ENCODE measurements at regions not wholly inside any gene's neighbourhood (a gene's known extent, or its start where the extent isn't known, plus 50 kb on each side); places are given as distances from the start of the nearest gene placed in this dataset.

GRCh38 chr1:95440511-95440910 lies 206.5 kb downstream of the RWDD3 start:
- Histone ChIP-seq H3K23ac (ENCODE audit: insufficient read length) (no peak overlapping the region), H2AFZ (ENCODE audit: low read length) (no peak overlapping the region), H3K14ac (ENCODE audit: insufficient read length) (no peak overlapping the region), H2BK15ac (ENCODE audit: low read length) (no peak overlapping the region), H3K27ac (ENCODE audit: low read depth, low read length) (no peak overlapping the region), H4K91ac (replicated peaks; ENCODE audit: insufficient read length, low read length) (no peak overlapping the region), H3K9ac (replicated peaks in 1 of 4; ENCODE audit: extremely low read depth in 1 of 4, low read depth in 3 of 4, low read length in 3 of 4) (no peak overlapping the region), H3K27me3 (replicated peaks in 1 of 4; ENCODE audit: control insufficient read depth in 3 of 4, extremely low read depth in 1 of 4, insufficient read depth in 3 of 4, low read length in 3 of 4) (peaks cover 0 to 1% (median 0%) of the 10 kb centered on the region in 4 experiments; a peak in 1 of 7 replicates), H3K4me2 (ENCODE audit: insufficient read depth in 1 of 2, low read depth in 2 of 2, low read length in 2 of 2) (no peak overlapping the region), H2BK5ac (ENCODE audit: low read depth, low read length) (no peak overlapping the region), H3K4me3 (ENCODE audit: extremely low read depth in 1 of 4, insufficient read depth in 2 of 4, low read depth in 3 of 4, low read length in 4 of 4) (no peak overlapping the region), H3K9me3 (ENCODE audit: insufficient read depth in 2 of 2, low read depth in 1 of 2, low read length in 1 of 2) (no peaks in the 10 kb centered on the region), H2BK12ac (ENCODE audit: low read depth, low read length) (no peak overlapping the region), H2BK20ac (ENCODE audit: low read length) (no peak overlapping the region), H3K18ac (ENCODE audit: extremely low read depth, low read length) (no peak overlapping the region), H3K36me3 (ENCODE audit: control insufficient read depth in 2 of 4, insufficient read depth in 4 of 4, low read length in 3 of 4) (no peaks in the 10 kb centered on the region), H3K56ac (replicated peaks; ENCODE audit: insufficient read length, low read depth, low read length) (no peak overlapping the region), H2BK120ac (replicated peaks; ENCODE audit: low read depth, low read length) (no peak overlapping the region), H3K4ac (replicated peaks; ENCODE audit: insufficient read length, low read depth, low read length) (no peak overlapping the region), H3K4me1 (replicated peaks in 1 of 4; ENCODE audit: control insufficient read depth in 3 of 4, insufficient read depth in 4 of 4, low read length in 3 of 4) (peaks cover 5 to 8% (median 7%) of the 10 kb centered on the region in 4 experiments; a peak in 6 of 7 replicates), H4K20me1 (replicated peaks in 1 of 2; ENCODE audit: control insufficient read depth in 1 of 2, insufficient read depth in 2 of 2, low read length in 2 of 2) (no peaks in the 10 kb centered on the region), H3K79me2 (ENCODE audit: control insufficient read depth in 1 of 2, insufficient read depth in 2 of 2, low read length in 2 of 2) (no peaks in the 10 kb centered on the region), H4K8ac (ENCODE audit: extremely low read depth, insufficient read depth, low read length) (no peak overlapping the region), H3K23me2 (ENCODE audit: low read depth, low read length) (no peaks in the 10 kb centered on the region), H3K79me1 (ENCODE audit: low read depth, low read length) (no peaks in the 10 kb centered on the region), H4K5ac (ENCODE audit: insufficient read length, low read depth, low read length) (no peak overlapping the region), H2AK5ac (ENCODE audit: low read depth, low read length) (no peak overlapping the region)
- ChIA-PET CTCF (ENCODE audit: partially characterized antibody) (no interaction called here), POLR2A (ENCODE audit: partially characterized antibody) (interaction anchor here (0.7 kb wide), 1 partner anchor 127 kb away, joined by 3 read pairs; no protein-coding TSS in a partner anchor)
- DNase-seq (ENCODE audit: low read depth in 1 of 2, low spot score in 2 of 2), result no peak
- no peak for FAIRE-seq
- no peak for TF ChIP-seq SRF (IDR thresholded peaks at IDR 0.05; ENCODE audit: low read depth, low read length)
- no peak for TF ChIP-seq SP1 (IDR thresholded peaks at IDR 0.05; ENCODE audit: low read depth, low read length)
- no peak for TF ChIP-seq CBX5 (IDR thresholded peaks at IDR 0.05; ENCODE audit: low read depth, low read length)
- TF ChIP-seq CHD2 (IDR thresholded peaks at IDR 0.05; ENCODE audit: low read length), result no peak
- TF ChIP-seq BCL11A (IDR thresholded peaks at IDR 0.05; ENCODE audit: low read depth in 2 of 2, low read length in 2 of 2), result no peak
- TF ChIP-seq BACH1 (IDR thresholded peaks at IDR 0.05; ENCODE audit: low read length), result no peak
- TF ChIP-seq SIN3A (conservative IDR thresholded peaks at IDR 0.05 in 1 of 2, IDR thresholded peaks at IDR 0.05 in 1 of 2; ENCODE audit: low read depth in 1 of 2, low read length in 2 of 2), result no peak
- no peak for TF ChIP-seq TAF7 (optimal IDR thresholded peaks at IDR 0.05; ENCODE audit: borderline replicate concordance, low read depth, low read length)
- TF ChIP-seq FOSL1 (IDR thresholded peaks at IDR 0.05; ENCODE audit: insufficient read depth, low read depth, low read length), result no peak
- no peak for TF ChIP-seq EP300 (IDR thresholded peaks at IDR 0.05; ENCODE audit: borderline replicate concordance in 1 of 2, low read depth in 2 of 2, low read length in 2 of 2)
- TF ChIP-seq ZNF274 (IDR thresholded peaks at IDR 0.05; ENCODE audit: borderline replicate concordance, extremely low read depth, low read length), result no peak
- TF ChIP-seq TAF1 (IDR thresholded peaks at IDR 0.05; ENCODE audit: low read depth, low read length), result no peak
- TF ChIP-seq CEBPB (IDR thresholded peaks at IDR 0.05; ENCODE audit: low read depth, low read length), result no peak
- no peak for TF ChIP-seq SAP30 (IDR thresholded peaks at IDR 0.05; ENCODE audit: insufficient read depth, insufficient replicate concordance, low read length)
- no peak for TF ChIP-seq RFX5 (IDR thresholded peaks at IDR 0.05; ENCODE audit: borderline replicate concordance, low read depth, low read length)
- 93% methylated on average over 4 of the region's 4 CpGs; no CpG with 5 or more reads in 1 of the 2 experiments for WGBS, 2 experiments (ENCODE audit: extremely low coverage in 1 of 2, insufficient coverage in 1 of 2, insufficient read length in 1 of 2, insufficient replicate concordance in 2 of 2, low coverage in 1 of 2, low lambda C conversion rate in 2 of 2, missing lambda C conversion rate in 1 of 2)

Data from H1 (cell line).